Vagina (tissue), 2 donors: ENCODE measurements at regions not wholly inside any gene's neighbourhood (a gene's known extent, or its start where the extent isn't known, plus 50 kb on each side); places are given as distances from the start of the nearest gene placed in this dataset.

Experiments used
- DNase-seq, 2 donors: peaks; one replicate each; pipeline ENCODE4 v3.0.0-alpha.2; 2017; ENCODE audit errors: extremely low spot score in 2 of 2
- H3K27ac ChIP-seq: fragments of 200-600 bp; sonication (generic); one replicate; pipeline ENCODE4 v1.5.1; 2019
- H3K27me3 ChIP-seq: fragments of 200-600 bp; sonication (generic); one replicate; pipeline ENCODE4 v1.5.1; 2019
- H3K36me3 ChIP-seq, 2 donors: fragments of 200-600 bp; sonication (generic); one replicate each; pipeline ENCODE4 v1.5.1; 2017 to 2019
- H3K4me1 ChIP-seq: fragments of 200-600 bp; sonication (generic); one replicate; pipeline ENCODE4 v1.5.1; 2019
- H3K4me3 ChIP-seq, 2 donors: fragments of 200-600 bp; sonication (generic); 1 replicate in 1 of 2; 2 replicates in 1 of 2; pipeline ENCODE4 v1.5.1; 2016 to 2019
- H3K9me3 ChIP-seq: fragments of 200-600 bp; sonication (generic); one replicate; pipeline ENCODE4 v1.5.1; 2019
- POLR2A ChIP-seq, 2 donors: fragments of 450-650 bp; IDR thresholded peaks; one replicate each; pipeline ENCODE4 v1.6.1; 2017; ENCODE audit warnings: antibody characterized with exemption in 2 of 2, mild to moderate bottlenecking in 2 of 2, moderate library complexity in 2 of 2
- POLR2AphosphoS5 ChIP-seq, 2 donors: sonication (generic); formaldehyde crosslinking; IDR thresholded peaks; one replicate each; pipeline ENCODE4 v1.9.0; 2017; ENCODE audit warnings: antibody characterized with exemption in 2 of 2, mild to moderate bottlenecking in 2 of 2, low read depth in 1 of 2; ENCODE audit not compliant: insufficient read depth in 1 of 2
- intact Hi-C: fragments of 100-400 bp; cut with DNase I; formaldehyde crosslinking; loops from one replicate; pipeline ENCODE4 v1.15.1; 2023
- TF ChIP-seq, protein P1 (sequence below), 3 experiments: fragments of 450-650 bp in 2 of 3; fragments of 200-600 bp in 1 of 3; sonication (generic) in 1 of 3; IDR thresholded peaks; one replicate each; pipeline ENCODE4 v1.5.1; 2017 to 2019; ENCODE audit warnings: antibody characterized with exemption in 3 of 3, mild to moderate bottlenecking in 2 of 3, moderate library complexity in 2 of 3

DNA sequence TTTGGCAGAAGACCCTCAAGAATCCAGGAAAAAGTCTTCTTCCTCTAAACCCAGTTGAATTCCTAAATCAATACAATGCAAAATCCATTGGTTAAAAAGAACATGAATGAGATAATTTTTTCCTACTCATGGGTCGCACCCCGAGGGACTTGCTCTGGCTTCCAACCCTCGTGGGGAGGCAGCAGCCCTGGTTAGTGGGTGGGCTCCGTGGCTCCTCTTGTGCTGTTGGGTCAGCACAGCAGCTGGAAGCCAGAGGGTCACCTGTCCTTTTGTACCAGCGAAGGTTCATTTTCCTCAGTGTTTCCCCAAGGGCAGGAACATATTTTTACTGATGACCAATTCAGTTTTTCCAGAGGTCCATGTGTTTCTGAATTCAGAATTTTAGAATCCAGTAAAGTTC lies 120.6 kb upstream of the S1PR3 start:
- Histone ChIP-seq H3K27me3 (no peaks in the 10 kb centered on the region), H3K9me3 (no peaks in the 10 kb centered on the region), H3K36me3 (no peaks in the 10 kb centered on the region), H3K4me3 (no peak overlapping the region), H3K27ac (no peak overlapping the region), H3K4me1 (no peaks in the 10 kb centered on the region)
- intact Hi-C loops: no loop called here
- TF ChIP-seq POLR2AphosphoS5 (IDR thresholded peaks at IDR 0.05; ENCODE audit: insufficient read depth in 1 of 2, low read depth in 1 of 2) (no peak), POLR2A (IDR thresholded peaks at IDR 0.05) (no peak)
- TF ChIP-seq, protein P1, sequence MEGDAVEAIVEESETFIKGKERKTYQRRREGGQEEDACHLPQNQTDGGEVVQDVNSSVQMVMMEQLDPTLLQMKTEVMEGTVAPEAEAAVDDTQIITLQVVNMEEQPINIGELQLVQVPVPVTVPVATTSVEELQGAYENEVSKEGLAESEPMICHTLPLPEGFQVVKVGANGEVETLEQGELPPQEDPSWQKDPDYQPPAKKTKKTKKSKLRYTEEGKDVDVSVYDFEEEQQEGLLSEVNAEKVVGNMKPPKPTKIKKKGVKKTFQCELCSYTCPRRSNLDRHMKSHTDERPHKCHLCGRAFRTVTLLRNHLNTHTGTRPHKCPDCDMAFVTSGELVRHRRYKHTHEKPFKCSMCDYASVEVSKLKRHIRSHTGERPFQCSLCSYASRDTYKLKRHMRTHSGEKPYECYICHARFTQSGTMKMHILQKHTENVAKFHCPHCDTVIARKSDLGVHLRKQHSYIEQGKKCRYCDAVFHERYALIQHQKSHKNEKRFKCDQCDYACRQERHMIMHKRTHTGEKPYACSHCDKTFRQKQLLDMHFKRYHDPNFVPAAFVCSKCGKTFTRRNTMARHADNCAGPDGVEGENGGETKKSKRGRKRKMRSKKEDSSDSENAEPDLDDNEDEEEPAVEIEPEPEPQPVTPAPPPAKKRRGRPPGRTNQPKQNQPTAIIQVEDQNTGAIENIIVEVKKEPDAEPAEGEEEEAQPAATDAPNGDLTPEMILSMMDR (IDR thresholded peaks at IDR 0.05): no peak
- no peak for DNase-seq

DNA sequence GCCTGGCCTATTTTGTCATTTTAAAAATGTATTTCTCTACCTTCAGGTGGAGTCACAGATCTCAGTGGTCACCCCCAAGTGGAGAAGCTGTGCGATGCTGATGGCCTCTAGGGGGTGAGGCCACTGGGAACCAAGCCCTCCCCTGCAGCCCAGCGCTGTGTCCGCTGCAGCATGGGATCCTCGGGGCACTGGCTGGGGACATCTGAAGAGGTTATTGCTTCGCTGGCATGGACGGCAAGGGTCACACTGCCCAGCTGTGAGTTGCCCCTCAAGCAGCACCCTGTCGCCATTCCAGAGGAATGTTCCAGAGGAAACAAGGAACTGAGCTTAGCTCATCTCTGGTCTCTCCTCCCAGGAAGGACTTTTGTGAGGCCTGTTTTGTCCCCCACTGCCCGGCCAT lies 119.6 kb upstream of the S1PR3 start:
- intact Hi-C loops: no loop called here
- Histone ChIP-seq H3K27me3 (no peaks in the 10 kb centered on the region), H3K4me3 (no peak overlapping the region), H3K4me1 (peaks cover 5% of the 10 kb centered on the region), H3K36me3 (no peaks in the 10 kb centered on the region), H3K27ac (no peak overlapping the region), H3K9me3 (no peaks in the 10 kb centered on the region)
- TF ChIP-seq POLR2AphosphoS5 (IDR thresholded peaks at IDR 0.05; ENCODE audit: insufficient read depth in 1 of 2, low read depth in 1 of 2): no peak
- TF ChIP-seq, protein P1 (IDR thresholded peaks at IDR 0.05): no peak
- DNase-seq: no peak

DNA sequence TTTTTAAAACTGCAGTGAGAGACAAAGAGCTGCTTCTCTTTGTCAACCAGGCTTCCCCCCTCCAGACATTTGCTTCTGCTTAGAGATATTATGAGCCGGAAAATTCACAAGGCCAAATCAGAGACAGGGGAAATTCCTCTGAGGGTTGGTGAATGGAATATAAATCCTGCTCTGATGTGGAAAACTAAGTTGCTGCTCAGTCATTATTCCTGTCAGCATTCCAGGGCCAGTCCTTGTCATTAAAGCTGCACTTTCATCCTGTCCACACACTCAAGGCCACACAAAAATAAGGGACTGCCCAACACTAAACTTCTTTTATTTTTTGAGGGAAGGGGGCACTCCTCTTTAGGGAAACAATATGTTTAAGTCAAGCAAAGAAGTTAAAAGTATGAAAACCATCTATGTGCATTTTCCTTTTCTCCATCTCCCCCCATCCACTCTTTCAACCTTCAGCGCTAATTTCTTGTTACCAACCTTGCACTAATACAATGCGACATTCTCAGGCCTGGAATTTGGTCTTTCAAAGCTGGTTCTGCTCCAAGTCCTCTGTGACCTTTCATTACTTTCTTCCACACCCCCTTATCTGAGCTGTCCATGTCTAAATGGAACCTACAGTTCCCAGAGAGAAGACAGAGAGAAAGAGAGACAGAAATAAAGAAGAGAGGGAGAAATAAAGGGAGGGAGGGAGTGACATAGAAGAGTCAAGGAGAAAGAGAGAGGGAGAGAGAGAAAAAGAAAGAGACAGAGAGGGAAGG lies 118.9 kb upstream of the S1PR3 start:
- no peak overlapping the region for H3K4me3 ChIP-seq
- TF ChIP-seq POLR2A (IDR thresholded peaks at IDR 0.05) (no peak), POLR2AphosphoS5 (IDR thresholded peaks at IDR 0.05; ENCODE audit: insufficient read depth in 1 of 2, low read depth in 1 of 2) (no peak)
- TF ChIP-seq, protein P1 (IDR thresholded peaks at IDR 0.05): no peak
- intact Hi-C loops: no loop called here
- no peak for DNase-seq
- no peaks in the 10 kb centered on the region for H3K36me3 ChIP-seq
- no peak overlapping the region for H3K27ac ChIP-seq
- H3K9me3 ChIP-seq: no peaks in the 10 kb centered on the region
- peaks cover 5% of the 10 kb centered on the region for H3K4me1 ChIP-seq
- H3K27me3 ChIP-seq: no peaks in the 10 kb centered on the region

DNA sequence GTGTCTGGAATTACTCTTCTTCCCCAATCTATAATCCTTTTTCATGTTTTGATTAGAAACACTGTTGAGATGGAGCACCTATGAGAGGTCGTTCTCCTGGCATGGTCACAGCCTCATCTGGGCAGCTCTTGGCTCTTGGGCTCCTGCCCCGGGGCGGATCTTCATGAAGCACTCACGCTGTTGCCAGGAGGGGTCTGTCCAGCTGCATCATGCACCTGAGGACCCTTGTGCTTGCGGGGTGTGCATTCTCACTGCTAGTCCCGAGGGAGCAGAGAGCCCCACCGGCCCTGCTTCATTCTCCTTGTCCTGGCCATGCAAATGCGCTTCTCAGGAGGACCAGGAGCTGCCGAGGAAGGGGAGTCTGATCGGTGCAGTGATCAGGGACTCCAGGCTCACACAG lies 117.6 kb upstream of the S1PR3 start:
- Histone ChIP-seq H3K4me1 (peaks cover 5% of the 10 kb centered on the region), H3K9me3 (no peaks in the 10 kb centered on the region), H3K4me3 (no peak overlapping the region), H3K36me3 (no peaks in the 10 kb centered on the region), H3K27ac (no peak overlapping the region), H3K27me3 (no peaks in the 10 kb centered on the region)
- intact Hi-C loops: no loop called here
- DNase-seq: no peak
- TF ChIP-seq, protein P1 (IDR thresholded peaks at IDR 0.05): no peak
- no peak for TF ChIP-seq POLR2AphosphoS5 (IDR thresholded peaks at IDR 0.05; ENCODE audit: insufficient read depth in 1 of 2, low read depth in 1 of 2)
- no peak for TF ChIP-seq POLR2A (IDR thresholded peaks at IDR 0.05)

DNA sequence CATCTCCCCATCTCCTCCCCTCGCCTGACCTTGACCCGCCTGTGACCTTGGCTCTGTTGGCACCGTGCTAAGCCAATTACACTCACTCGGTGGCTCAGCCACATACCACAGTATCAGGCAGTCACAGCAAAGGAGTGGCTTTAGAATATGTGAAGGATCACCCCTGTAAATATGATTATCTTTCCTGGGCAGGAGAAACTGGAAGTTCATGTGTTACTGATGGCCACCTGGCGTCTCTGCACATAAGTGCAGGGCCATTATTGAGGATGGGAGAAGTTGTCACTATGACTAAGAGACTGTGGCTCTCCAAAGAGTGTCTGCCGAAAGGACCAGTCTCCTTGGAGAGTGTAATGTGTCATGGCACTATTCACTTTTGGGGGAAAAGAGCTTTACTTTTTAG lies 116.9 kb upstream of the S1PR3 start:
- peaks cover 5% of the 10 kb centered on the region for H3K4me1 ChIP-seq
- DNase-seq: no peak
- H3K9me3 ChIP-seq: no peaks in the 10 kb centered on the region
- H3K27ac ChIP-seq: no peak overlapping the region
- intact Hi-C loops: no loop called here
- H3K4me3 ChIP-seq: no peak overlapping the region
- TF ChIP-seq, protein P1 (IDR thresholded peaks at IDR 0.05): no peak
- no peak for TF ChIP-seq POLR2A (IDR thresholded peaks at IDR 0.05)
- no peak for TF ChIP-seq POLR2AphosphoS5 (IDR thresholded peaks at IDR 0.05; ENCODE audit: insufficient read depth in 1 of 2, low read depth in 1 of 2)
- H3K36me3 ChIP-seq: no peaks in the 10 kb centered on the region
- no peaks in the 10 kb centered on the region for H3K27me3 ChIP-seq
